ENCODE measurements at regions not wholly inside any gene's neighbourhood (a gene's known extent, or its start where the extent isn't known, plus 50 kb on each side); places are given as distances from the start of the nearest gene placed in this dataset.

- Histone ChIP-seq H3K4me2 (ENCODE audit: low read length) (no peak overlapping the region), H3K9me2 (ENCODE audit: insufficient read depth, low read length) (no peaks in the 10 kb centered on the region), H3K4me3 (ENCODE audit: low read depth, low read length, poor library complexity, severe bottlenecking) (no peak overlapping the region), H3K9me3 (ENCODE audit: low read length) (no peaks in the 10 kb centered on the region), H3K36me3 (ENCODE audit: insufficient read depth, low read length) (no peaks in the 10 kb centered on the region), H2AFZ (ENCODE audit: low read length) (no peak overlapping the region), H4K20me1 (ENCODE audit: insufficient read depth, low read length) (no peaks in the 10 kb centered on the region), H3K4me1 (ENCODE audit: insufficient read depth, low read length, poor library complexity, severe bottlenecking) (no peaks in the 10 kb centered on the region), H3K79me2 (ENCODE audit: insufficient read depth, low read depth, low read length) (no peaks in the 10 kb centered on the region), H3K27ac (ENCODE audit: low read depth, low read length, poor library complexity, severe bottlenecking) (no peak overlapping the region)
- DNase-seq (ENCODE audit: low spot score): no peak
- ChIA-PET POLR2A (no interaction called here), CTCF (ENCODE audit: unreplicated experiment) (no interaction called here)
- no peak for TF ChIP-seq EZH2phosphoT487 (IDR thresholded peaks at IDR 0.05; ENCODE audit: borderline replicate concordance, low read depth, low read length)
- TF ChIP-seq, protein P1, sequence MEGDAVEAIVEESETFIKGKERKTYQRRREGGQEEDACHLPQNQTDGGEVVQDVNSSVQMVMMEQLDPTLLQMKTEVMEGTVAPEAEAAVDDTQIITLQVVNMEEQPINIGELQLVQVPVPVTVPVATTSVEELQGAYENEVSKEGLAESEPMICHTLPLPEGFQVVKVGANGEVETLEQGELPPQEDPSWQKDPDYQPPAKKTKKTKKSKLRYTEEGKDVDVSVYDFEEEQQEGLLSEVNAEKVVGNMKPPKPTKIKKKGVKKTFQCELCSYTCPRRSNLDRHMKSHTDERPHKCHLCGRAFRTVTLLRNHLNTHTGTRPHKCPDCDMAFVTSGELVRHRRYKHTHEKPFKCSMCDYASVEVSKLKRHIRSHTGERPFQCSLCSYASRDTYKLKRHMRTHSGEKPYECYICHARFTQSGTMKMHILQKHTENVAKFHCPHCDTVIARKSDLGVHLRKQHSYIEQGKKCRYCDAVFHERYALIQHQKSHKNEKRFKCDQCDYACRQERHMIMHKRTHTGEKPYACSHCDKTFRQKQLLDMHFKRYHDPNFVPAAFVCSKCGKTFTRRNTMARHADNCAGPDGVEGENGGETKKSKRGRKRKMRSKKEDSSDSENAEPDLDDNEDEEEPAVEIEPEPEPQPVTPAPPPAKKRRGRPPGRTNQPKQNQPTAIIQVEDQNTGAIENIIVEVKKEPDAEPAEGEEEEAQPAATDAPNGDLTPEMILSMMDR (conservative IDR thresholded peaks at IDR 0.05; ENCODE audit: low read length): no peak
- no TSS peak for BruUV-seq (replicated peaks)
- intact Hi-C loops (cut with micrococcal nuclease; ENCODE audit: unreplicated experiment): no loop called here
These were observed 112.7 kb upstream of the TSHZ3 start for GRCh38 chr19:31461814-31462539.

DNA sequence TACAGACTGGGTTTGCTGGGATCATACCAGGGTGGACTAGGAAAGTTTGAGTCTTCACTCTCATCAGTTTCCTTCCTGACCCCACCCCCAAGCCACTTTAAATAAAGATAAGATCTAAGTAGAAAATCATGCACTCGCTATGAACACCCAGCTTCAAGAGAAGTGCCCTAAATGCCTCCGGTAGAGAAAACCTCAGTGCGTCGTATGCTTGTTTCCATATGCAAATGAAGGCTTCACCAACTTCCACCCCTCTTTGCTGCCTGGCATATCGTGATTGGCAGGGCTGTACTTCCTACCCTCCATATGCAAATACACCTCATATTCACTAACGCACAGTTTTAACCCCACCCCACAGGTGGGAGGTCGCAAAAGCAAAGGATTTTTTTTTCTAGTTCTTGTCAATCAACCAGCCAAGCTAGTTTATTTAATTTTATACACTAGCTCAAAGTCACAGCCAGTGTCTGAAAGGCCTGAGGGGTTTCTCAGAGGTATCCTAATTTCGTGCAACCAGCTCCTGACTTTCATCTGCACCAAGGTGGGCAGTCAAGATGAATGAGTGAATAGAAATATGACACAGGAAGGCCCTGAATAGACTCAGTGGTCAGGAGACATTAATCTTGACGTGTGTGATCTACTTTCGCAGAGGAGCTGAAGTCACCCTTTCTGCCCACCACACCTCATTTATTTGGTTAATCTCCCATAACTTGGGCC lies 121.1 kb upstream of the TSHZ3 start:
- no peak for TF ChIP-seq EZH2phosphoT487 (IDR thresholded peaks at IDR 0.05; ENCODE audit: borderline replicate concordance, low read depth, low read length)
- TF ChIP-seq, protein P1 (conservative IDR thresholded peaks at IDR 0.05; ENCODE audit: low read length): no peak
- no peaks in the 10 kb centered on the region for H3K36me3 ChIP-seq (ENCODE audit: insufficient read depth, low read length)
- POLR2A ChIA-PET: no interaction called here
- no peaks in the 10 kb centered on the region for H3K79me2 ChIP-seq (ENCODE audit: insufficient read depth, low read depth, low read length)
- H3K27ac ChIP-seq (ENCODE audit: low read depth, low read length, poor library complexity, severe bottlenecking): no peak overlapping the region
- no TSS peak for BruUV-seq (replicated peaks)
- no peaks in the 10 kb centered on the region for H3K9me3 ChIP-seq (ENCODE audit: low read length)
- H3K4me3 ChIP-seq (ENCODE audit: low read depth, low read length, poor library complexity, severe bottlenecking): no peak overlapping the region
- no peak for DNase-seq (ENCODE audit: low spot score)
- no peak overlapping the region for H3K4me2 ChIP-seq (ENCODE audit: low read length)
- no peaks in the 10 kb centered on the region for H4K20me1 ChIP-seq (ENCODE audit: insufficient read depth, low read length)
- CTCF ChIA-PET (ENCODE audit: unreplicated experiment): no interaction called here
- no peaks in the 10 kb centered on the region for H3K4me1 ChIP-seq (ENCODE audit: insufficient read depth, low read length, poor library complexity, severe bottlenecking)
- intact Hi-C loops (cut with micrococcal nuclease; ENCODE audit: unreplicated experiment): no loop called here
- H3K9me2 ChIP-seq (ENCODE audit: insufficient read depth, low read length): no peaks in the 10 kb centered on the region
- no peak overlapping the region for H2AFZ ChIP-seq (ENCODE audit: low read length)

- H2AFZ ChIP-seq (ENCODE audit: low read length): no peak overlapping the region
- no peak overlapping the region for H3K4me2 ChIP-seq (ENCODE audit: low read length)
- intact Hi-C loops (cut with micrococcal nuclease; ENCODE audit: unreplicated experiment): no loop called here
- no TSS peak for BruUV-seq (replicated peaks)
- no peaks in the 10 kb centered on the region for H4K20me1 ChIP-seq (ENCODE audit: insufficient read depth, low read length)
- no peak for TF ChIP-seq EZH2phosphoT487 (IDR thresholded peaks at IDR 0.05; ENCODE audit: borderline replicate concordance, low read depth, low read length)
- TF ChIP-seq, protein P1 (conservative IDR thresholded peaks at IDR 0.05; ENCODE audit: low read length): no peak
- H3K36me3 ChIP-seq (ENCODE audit: insufficient read depth, low read length): no peaks in the 10 kb centered on the region
- no peak overlapping the region for H3K4me3 ChIP-seq (ENCODE audit: low read depth, low read length, poor library complexity, severe bottlenecking)
- no peaks in the 10 kb centered on the region for H3K4me1 ChIP-seq (ENCODE audit: insufficient read depth, low read length, poor library complexity, severe bottlenecking)
- CTCF ChIA-PET (ENCODE audit: unreplicated experiment): no interaction called here
- no peaks in the 10 kb centered on the region for H3K9me2 ChIP-seq (ENCODE audit: insufficient read depth, low read length)
- no peak for DNase-seq (ENCODE audit: low spot score)
- POLR2A ChIA-PET: no interaction called here
- H3K27ac ChIP-seq (ENCODE audit: low read depth, low read length, poor library complexity, severe bottlenecking): no peak overlapping the region
- no peaks in the 10 kb centered on the region for H3K9me3 ChIP-seq (ENCODE audit: low read length)
- H3K79me2 ChIP-seq (ENCODE audit: insufficient read depth, low read depth, low read length): no peaks in the 10 kb centered on the region
These were observed 121.7 kb upstream of the TSHZ3 start for GRCh38 chr19:31470952-31471351.
